HG03139 (cell line): ENCODE measurements at regions not wholly inside any gene's neighbourhood (a gene's known extent, or its start where the extent isn't known, plus 50 kb on each side); places are given as distances from the start of the nearest gene placed in this dataset.
"Not testable (repeated sequence)": the region's sequence is repeated elsewhere in the genome, so short reads cannot be mapped to it uniquely, and the experiment has no call there.

Experiments used
- ATAC-seq: cut with Tn5 transposase; IDR thresholded peaks from one replicate; pipeline ENCODE4 v1.9.1; 2021; ENCODE audit not compliant: unreplicated experiment

GRCh38 chr17:27365329-27365945, 71.5 kb downstream of the WSB1 start:
- ATAC-seq, result not testable (repeated sequence)

- ATAC-seq, result no peak
Observed at GRCh38 chr17:27366437-27366836, 72.5 kb downstream of the WSB1 start.

GRCh38 chr17:27367121-27367981, 73.4 kb downstream of the WSB1 start:
- ATAC-seq, result no peak

GRCh38 chr17:27368151-27368795, 74.4 kb downstream of the WSB1 start:
- no peak for ATAC-seq

GRCh38 chr17:27368980-27369379, 75.1 kb downstream of the WSB1 start:
- no peak for ATAC-seq

GRCh38 chr17:27370776-27371175, 76.9 kb downstream of the WSB1 start:
- no peak for ATAC-seq

- not testable (repeated sequence) for ATAC-seq
Observed at GRCh38 chr17:27373695-27374094, 79.8 kb downstream of the WSB1 start.

GRCh38 chr17:27376637-27377547, 79.4 kb upstream of the KSR1 start:
- ATAC-seq, result no peak

GRCh38 chr17:27378482-27379175, 77.6 kb upstream of the KSR1 start:
- no peak for ATAC-seq

GRCh38 chr17:27379888-27380533, 76.2 kb upstream of the KSR1 start:
- ATAC-seq, result no peak

- no peak for ATAC-seq
Observed at GRCh38 chr17:27380551-27380950, 75.7 kb upstream of the KSR1 start.

GRCh38 chr17:27381007-27381501, 75.2 kb upstream of the KSR1 start:
- peak; percentile 57 for ATAC-seq

GRCh38 chr17:27382025-27382424, 74.2 kb upstream of the KSR1 start:
- ATAC-seq, result no peak

- no peak for ATAC-seq
Observed at GRCh38 chr17:27384261-27384701, 72.0 kb upstream of the KSR1 start.

- no peak for ATAC-seq
Observed at GRCh38 chr17:27384726-27385125, 71.5 kb upstream of the KSR1 start.

- ATAC-seq, result no peak
Observed at GRCh38 chr17:27385626-27386025, 70.6 kb upstream of the KSR1 start.

- ATAC-seq, result no peak
Observed at GRCh38 chr17:27386206-27387075, 69.8 kb upstream of the KSR1 start.

GRCh38 chr17:27389542-27390140, 66.6 kb upstream of the KSR1 start:
- ATAC-seq, result no peak
